Gastroesophageal sphincter (tissue), 4 donors: ENCODE measurements at regions not wholly inside any gene's neighbourhood (a gene's known extent, or its start where the extent isn't known, plus 50 kb on each side); places are given as distances from the start of the nearest gene placed in this dataset.

ENCODE experiments used
- ATAC-seq: fragments of 150-250 bp; one replicate; pipeline ENCODE4 v1.9.1; 2016; ENCODE audit warnings: mild to moderate bottlenecking, moderate library complexity
- H3K27ac ChIP-seq, 4 donors: fragments of 200-600 bp; sonication (generic) in 3 of 4; 1 replicate in 3 of 4; 2 replicates in 1 of 4; pipeline ENCODE4 v1.5.1; 2016 to 2019
- H3K27me3 ChIP-seq: fragments of 200-600 bp; sonication (generic); one replicate; pipeline ENCODE4 v1.5.1; 2019
- H3K36me3 ChIP-seq, 2 donors: fragments of 200-600 bp; sonication (generic); one replicate each; pipeline ENCODE4 v1.5.1; 2019; ENCODE audit warnings: control low read depth in 1 of 2
- H3K4me1 ChIP-seq, 3 donors: fragments of 200-600 bp; sonication (generic); 1 replicate in 2 of 3; 2 replicates in 1 of 3; pipeline ENCODE4 v1.5.1; 2016 to 2019; ENCODE audit warnings: control low read depth in 2 of 3
- H3K4me3 ChIP-seq, 2 donors: fragments of 200-600 bp; sonication (generic); one replicate each; pipeline ENCODE4 v1.5.1; 2019; ENCODE audit warnings: mild to moderate bottlenecking in 1 of 2, moderate library complexity in 1 of 2
- H3K9me3 ChIP-seq, 3 donors: fragments of 200-600 bp; sonication (generic); one replicate each; pipeline ENCODE4 v1.5.1; 2017 to 2019; ENCODE audit warnings: control low read depth in 2 of 3
- EP300 ChIP-seq: sonication (generic); formaldehyde crosslinking; IDR thresholded peaks from one replicate; pipeline ENCODE4 v1.6.1; 2017; ENCODE audit warnings: antibody characterized with exemption, mild to moderate bottlenecking
- POLR2A ChIP-seq, 2 donors: fragments of 450-650 bp; IDR thresholded peaks; one replicate each; pipeline ENCODE4 v1.6.1; 2017; ENCODE audit warnings: antibody characterized with exemption in 2 of 2, mild to moderate bottlenecking in 2 of 2, moderate library complexity in 1 of 2
- POLR2AphosphoS5 ChIP-seq: sonication (generic); formaldehyde crosslinking; IDR thresholded peaks from one replicate; pipeline ENCODE4 v1.6.1; 2017; ENCODE audit warnings: antibody characterized with exemption
- WGBS, 2 donors: methylation state at CpG; one replicate each; pipeline ENCODE4 v1.1.5; 2018; ENCODE audit warnings: low coverage in 1 of 2; 5-methylcytosine and 5-hydroxymethylcytosine counted together
- TF ChIP-seq, protein P1 (sequence below), 4 experiments: fragments of 200-600 bp in 2 of 4; fragments of 450-650 bp in 2 of 4; sonication (generic) in 1 of 4; IDR thresholded peaks; one replicate each; pipeline ENCODE4 v1.5.1; 2017 to 2019; ENCODE audit warnings: antibody characterized with exemption in 4 of 4, mild to moderate bottlenecking in 2 of 4, moderate library complexity in 2 of 4

DNA sequence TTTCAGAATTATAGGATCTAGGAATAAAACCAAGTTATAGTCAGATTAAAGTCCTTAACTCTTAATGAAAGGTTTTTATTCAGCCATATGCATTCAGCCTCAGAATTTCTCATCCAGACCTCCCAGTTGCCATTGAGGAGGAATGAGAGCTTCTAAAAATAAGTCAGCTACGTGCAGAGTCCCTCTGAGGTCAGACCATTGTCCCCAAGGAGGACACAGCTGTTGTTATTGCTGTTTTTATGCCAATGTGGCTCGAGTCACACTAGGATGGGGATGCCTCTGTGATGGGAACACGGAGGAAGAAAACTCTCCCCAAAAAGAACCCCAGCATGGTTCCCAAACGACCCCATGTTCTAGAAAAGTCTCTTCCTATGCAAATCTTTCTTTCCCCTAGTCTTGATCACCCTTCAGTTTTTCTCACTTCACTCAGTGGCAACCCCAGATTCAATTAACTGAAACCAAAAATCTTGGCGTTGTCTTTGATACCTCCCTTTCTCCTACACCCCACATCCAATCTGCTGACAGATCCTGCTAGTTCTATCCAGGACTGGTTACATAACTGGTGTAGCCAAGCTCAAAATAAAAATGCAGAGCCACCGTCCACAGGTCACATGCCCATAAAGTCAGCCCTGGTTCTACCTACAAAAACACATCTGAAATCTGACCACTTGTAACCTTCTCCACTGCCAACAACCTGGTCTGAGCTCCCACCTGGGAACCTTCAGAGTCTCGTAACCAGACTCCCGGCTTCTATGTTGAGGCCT, 138.2 kb upstream of the ERCC4 start:
- peaks cover 0 to 20% (median 0%) of the 10 kb centered on the region in 3 donors for H3K9me3 ChIP-seq
- H3K27ac ChIP-seq: no peak overlapping the region
- no peak for TF ChIP-seq POLR2AphosphoS5
- no peak for TF ChIP-seq POLR2A (IDR thresholded peaks at IDR 0.05)
- no peak for TF ChIP-seq EP300
- TF ChIP-seq, protein P1, sequence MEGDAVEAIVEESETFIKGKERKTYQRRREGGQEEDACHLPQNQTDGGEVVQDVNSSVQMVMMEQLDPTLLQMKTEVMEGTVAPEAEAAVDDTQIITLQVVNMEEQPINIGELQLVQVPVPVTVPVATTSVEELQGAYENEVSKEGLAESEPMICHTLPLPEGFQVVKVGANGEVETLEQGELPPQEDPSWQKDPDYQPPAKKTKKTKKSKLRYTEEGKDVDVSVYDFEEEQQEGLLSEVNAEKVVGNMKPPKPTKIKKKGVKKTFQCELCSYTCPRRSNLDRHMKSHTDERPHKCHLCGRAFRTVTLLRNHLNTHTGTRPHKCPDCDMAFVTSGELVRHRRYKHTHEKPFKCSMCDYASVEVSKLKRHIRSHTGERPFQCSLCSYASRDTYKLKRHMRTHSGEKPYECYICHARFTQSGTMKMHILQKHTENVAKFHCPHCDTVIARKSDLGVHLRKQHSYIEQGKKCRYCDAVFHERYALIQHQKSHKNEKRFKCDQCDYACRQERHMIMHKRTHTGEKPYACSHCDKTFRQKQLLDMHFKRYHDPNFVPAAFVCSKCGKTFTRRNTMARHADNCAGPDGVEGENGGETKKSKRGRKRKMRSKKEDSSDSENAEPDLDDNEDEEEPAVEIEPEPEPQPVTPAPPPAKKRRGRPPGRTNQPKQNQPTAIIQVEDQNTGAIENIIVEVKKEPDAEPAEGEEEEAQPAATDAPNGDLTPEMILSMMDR (IDR thresholded peaks at IDR 0.05): no peak
- no peaks in the 10 kb centered on the region for H3K4me1 ChIP-seq
- WGBS, 2 donors: 61 to 67% methylated on average over 8 of the region's 8 CpGs
- H3K27me3 ChIP-seq: peaks cover 12% of the 10 kb centered on the region
- H3K4me3 ChIP-seq: no peak overlapping the region
- no peak for ATAC-seq
- H3K36me3 ChIP-seq: no peaks in the 10 kb centered on the region

DNA sequence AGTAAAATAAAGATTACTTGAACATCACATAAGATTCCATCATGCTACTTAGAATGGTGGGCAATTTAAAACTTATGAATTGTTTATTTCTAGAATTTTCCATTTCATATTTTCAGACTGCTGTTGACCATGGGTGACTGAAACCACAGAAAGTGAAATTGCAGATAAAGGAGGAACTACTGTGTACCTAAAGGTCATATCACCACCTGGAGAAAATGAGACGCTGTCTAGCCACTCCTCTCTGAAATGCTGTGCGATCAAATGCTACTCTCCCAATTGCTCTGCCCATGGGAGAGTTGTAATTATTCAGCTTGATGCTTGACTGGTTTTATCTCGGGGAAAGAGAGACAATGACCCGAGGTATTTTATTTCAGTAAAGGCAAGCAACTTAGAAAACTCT, 128.9 kb upstream of the ERCC4 start:
- H3K9me3 ChIP-seq: no peaks in the 10 kb centered on the region
- H3K36me3 ChIP-seq: no peaks in the 10 kb centered on the region
- WGBS, 2 donors: 88 to 94% methylated on average over 2 to 4 of the region's 4 CpGs
- peaks cover 4% of the 10 kb centered on the region for H3K27me3 ChIP-seq
- H3K27ac ChIP-seq: no peak overlapping the region
- peaks cover 0 to 30% (median 5%) of the 10 kb centered on the region in 3 donors for H3K4me1 ChIP-seq
- TF ChIP-seq POLR2AphosphoS5 (no peak), EP300 (no peak), POLR2A (IDR thresholded peaks at IDR 0.05) (no peak)
- TF ChIP-seq, protein P1 (IDR thresholded peaks at IDR 0.05): no peak
- H3K4me3 ChIP-seq: no peak overlapping the region
- no peak for ATAC-seq

DNA sequence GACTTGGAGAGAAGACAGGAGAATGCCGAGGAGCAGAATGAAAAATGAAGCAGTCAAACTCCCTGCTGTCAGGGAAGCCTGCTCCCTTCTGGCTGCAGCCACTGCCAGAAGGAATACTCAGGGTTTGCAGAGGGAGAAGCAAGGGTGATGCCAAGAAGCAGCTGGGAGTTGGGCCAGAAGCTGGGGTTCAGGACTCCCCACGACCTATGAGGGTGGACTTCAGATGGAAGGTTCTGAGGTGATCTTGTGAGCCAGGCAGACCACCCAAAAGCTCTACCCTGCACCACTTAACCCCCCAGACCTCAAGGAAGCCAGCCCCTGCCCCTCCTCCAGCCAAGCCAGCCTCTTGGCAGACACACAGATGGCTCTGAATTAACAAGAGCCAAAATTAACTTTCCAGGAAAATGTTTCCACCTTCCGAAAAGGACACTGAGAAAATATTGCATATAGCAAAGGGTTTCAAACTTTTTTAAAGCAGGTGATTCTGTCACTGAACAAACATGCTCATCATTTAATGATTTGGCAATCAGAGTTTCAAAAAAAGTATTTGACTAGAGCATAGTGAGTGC, 126.0 kb upstream of the ERCC4 start:
- no peaks in the 10 kb centered on the region for H3K9me3 ChIP-seq
- peaks cover 0 to 30% (median 5%) of the 10 kb centered on the region in 3 donors for H3K4me1 ChIP-seq
- H3K4me3 ChIP-seq: no peak overlapping the region
- no peak overlapping the region for H3K27ac ChIP-seq
- no peaks in the 10 kb centered on the region for H3K36me3 ChIP-seq
- 0 to 21% methylated on average over 3 of the region's 3 CpGs for WGBS, 2 donors
- TF ChIP-seq, protein P1 (IDR thresholded peaks at IDR 0.05): peak in 1 of 4 experiments; percentile 29
- no peak for TF ChIP-seq EP300
- H3K27me3 ChIP-seq: no peaks in the 10 kb centered on the region
- peak; percentile 68 for ATAC-seq

DNA sequence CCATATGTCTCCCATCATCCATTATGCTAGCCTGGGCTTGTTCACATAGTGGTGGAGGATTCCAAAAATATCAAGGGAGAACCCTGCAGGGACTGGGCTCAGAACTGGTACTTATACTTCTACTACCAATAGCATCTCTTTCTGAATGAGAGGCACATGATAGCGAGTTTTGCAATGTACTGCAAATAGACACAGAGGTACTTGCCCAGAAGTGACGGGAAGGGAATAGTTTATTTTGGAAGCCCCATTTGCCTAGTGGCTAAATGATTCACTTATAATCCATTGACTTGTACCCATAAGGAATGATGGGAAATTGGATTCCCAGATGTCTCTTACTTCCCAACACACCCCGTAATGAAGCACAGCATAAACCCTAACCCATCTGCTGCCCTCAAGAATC, 124.8 kb upstream of the ERCC4 start:
- no peak for ATAC-seq
- H3K9me3 ChIP-seq: no peaks in the 10 kb centered on the region
- no peak for TF ChIP-seq EP300
- TF ChIP-seq, protein P1 (IDR thresholded peaks at IDR 0.05): no peak
- no peak for TF ChIP-seq POLR2A (IDR thresholded peaks at IDR 0.05)
- no peak for TF ChIP-seq POLR2AphosphoS5
- no peak overlapping the region for H3K27ac ChIP-seq
- H3K27me3 ChIP-seq: no peaks in the 10 kb centered on the region
- H3K36me3 ChIP-seq: no peaks in the 10 kb centered on the region
- no peak overlapping the region for H3K4me3 ChIP-seq
- 36 to 49% methylated on average over 3 of the region's 3 CpGs for WGBS, 2 donors
- peaks cover 0 to 30% (median 5%) of the 10 kb centered on the region in 3 donors for H3K4me1 ChIP-seq

DNA sequence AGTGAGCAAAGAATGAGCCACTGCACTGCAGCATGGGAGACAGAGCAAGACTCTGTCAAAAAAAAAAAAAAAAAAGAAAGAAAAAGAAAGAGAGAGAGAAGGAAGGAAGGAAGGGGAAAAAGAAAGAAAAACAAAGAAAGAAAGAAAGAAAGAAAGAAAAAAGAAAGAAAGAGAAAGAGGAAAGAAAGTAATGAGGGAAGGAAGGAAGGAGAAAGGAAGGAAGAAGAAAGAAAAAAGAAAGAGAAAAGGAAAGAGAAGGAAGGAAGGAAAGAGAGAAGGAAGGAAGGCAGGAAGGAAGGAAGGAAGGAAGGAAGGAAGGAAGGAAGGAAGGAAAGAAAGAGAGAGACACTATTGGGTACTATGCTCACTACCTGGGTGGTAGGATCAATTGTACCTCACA, 122.2 kb upstream of the ERCC4 start:
- no peak overlapping the region for H3K27ac ChIP-seq
- no peaks in the 10 kb centered on the region for H3K27me3 ChIP-seq
- no peak for TF ChIP-seq POLR2AphosphoS5
- no peak for TF ChIP-seq POLR2A (IDR thresholded peaks at IDR 0.05)
- TF ChIP-seq, protein P1 (IDR thresholded peaks at IDR 0.05): no peak
- TF ChIP-seq EP300: no peak
- H3K4me3 ChIP-seq: no peak overlapping the region
- peaks cover 0 to 28% (median 5%) of the 10 kb centered on the region in 3 donors for H3K4me1 ChIP-seq
- no peaks in the 10 kb centered on the region for H3K9me3 ChIP-seq
- no peaks in the 10 kb centered on the region for H3K36me3 ChIP-seq
- no peak for ATAC-seq
